Activated CD4-positive, alpha-beta T cell treated with anti-CD3 and anti-CD28 coated beads, Interleukin-2, amount 10 ng/mL, durations not matched to agents 24 days and 14 days (primary cell): ENCODE measurements at regions not wholly inside any gene's neighbourhood (a gene's known extent, or its start where the extent isn't known, plus 50 kb on each side); places are given as distances from the start of the nearest gene placed in this dataset.

Experiments used
- DNase-seq: peaks from one replicate; pipeline ENCODE4 v3.0.0; 2022
- H3K27ac Mint-ChIP-seq: one replicate; pipeline ENCODE4 v1.8.0; 2022; ENCODE audit warnings: mild to moderate bottlenecking, mixed read lengths
- H3K27me3 Mint-ChIP-seq: one replicate; pipeline ENCODE4 v1.8.0; 2022; ENCODE audit warnings: mixed read lengths
- H3K36me3 Mint-ChIP-seq: one replicate; pipeline ENCODE4 v1.8.0; 2022; ENCODE audit warnings: low read depth, mild to moderate bottlenecking, mixed read lengths
- H3K4me1 Mint-ChIP-seq: one replicate; pipeline ENCODE4 v1.8.0; 2021; ENCODE audit warnings: mixed read lengths
- H3K4me3 Mint-ChIP-seq: one replicate; pipeline ENCODE4 v1.8.0; 2022; ENCODE audit warnings: mild to moderate bottlenecking, moderate library complexity, mixed read lengths
- H3K9me3 Mint-ChIP-seq: one replicate; pipeline ENCODE4 v1.8.0; 2021; ENCODE audit warnings: mixed read lengths
- intact Hi-C: fragments of 100-400 bp; cut with micrococcal nuclease; formaldehyde crosslinking; loops from one replicate; pipeline ENCODE4 v1.15.1; 2023

DNA sequence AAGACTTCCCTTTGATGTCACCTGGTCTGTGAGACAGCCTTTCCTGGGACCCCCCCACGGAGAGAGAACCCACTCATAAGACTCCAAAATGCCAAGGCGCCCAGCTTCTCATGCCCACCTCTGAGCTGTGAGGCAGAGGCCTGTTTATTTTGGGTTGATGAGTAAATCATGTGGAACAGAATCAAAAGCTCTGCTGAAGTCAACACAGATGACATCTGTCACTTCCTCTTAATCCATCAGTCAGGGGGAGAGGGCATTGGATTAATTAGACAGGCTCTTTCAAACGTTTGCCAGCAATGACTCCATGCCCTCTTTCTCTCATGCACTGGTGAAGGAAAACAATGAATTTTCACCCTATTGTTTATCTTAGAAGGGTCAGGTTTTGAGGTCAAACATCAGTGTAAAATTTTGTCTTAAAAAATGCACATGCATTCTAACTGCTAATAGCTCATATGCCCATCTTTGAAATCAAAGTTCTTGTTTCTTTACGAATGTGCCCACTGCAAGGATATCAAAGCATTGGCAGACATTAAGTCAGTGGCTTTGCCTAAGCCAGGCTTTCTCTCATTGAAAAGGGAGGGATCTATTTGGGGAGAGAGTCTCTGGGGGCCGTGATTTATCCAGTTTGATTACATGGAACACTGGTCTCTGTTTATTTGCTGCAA lies 184.1 kb downstream of the ACKR3 start:
- no peak for DNase-seq
- Mint-ChIP-seq H3K9me3 (no peaks in the 10 kb centered on the region), H3K36me3 (no peaks in the 10 kb centered on the region), H3K27ac (no peak overlapping the region), H3K4me3 (no peak overlapping the region), H3K27me3 (no peaks in the 10 kb centered on the region), H3K4me1 (no peaks in the 10 kb centered on the region)
- intact Hi-C loops = no loop called here

DNA sequence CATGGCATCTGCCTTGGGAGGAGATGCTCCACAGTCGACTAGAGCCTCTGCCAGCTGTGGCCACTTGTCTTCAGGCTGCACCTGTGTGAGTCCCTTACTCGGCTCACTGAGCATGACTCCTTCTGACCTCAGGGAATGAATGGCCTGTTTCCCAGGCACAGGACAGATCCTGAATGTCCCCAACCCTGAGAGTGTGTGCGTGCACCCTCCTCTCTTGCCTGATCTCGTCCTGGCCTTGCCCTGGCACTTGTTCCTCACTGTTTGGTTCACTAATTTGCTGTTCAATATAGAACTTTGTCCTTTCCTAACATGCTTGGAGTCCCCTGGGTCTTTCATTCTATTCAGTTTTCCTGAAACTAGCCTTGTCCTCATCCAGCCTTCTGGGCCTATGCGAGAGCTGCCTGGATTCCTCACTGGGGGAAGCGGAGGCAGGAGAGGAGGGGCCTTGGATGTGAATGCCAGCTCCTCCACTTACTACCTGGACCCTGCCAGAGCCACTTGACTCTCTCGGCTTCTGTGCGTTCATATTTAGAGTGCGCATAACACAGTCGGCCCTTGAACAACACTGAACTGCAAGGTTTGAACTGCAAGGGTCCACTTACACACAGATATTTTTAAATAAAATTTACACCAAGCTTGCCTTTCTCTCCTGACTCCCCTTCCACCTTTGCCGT lies 184.8 kb downstream of the ACKR3 start:
- H3K27me3 Mint-ChIP-seq = no peaks in the 10 kb centered on the region
- no peak overlapping the region for H3K27ac Mint-ChIP-seq
- intact Hi-C loops = no loop called here
- no peak overlapping the region for H3K4me3 Mint-ChIP-seq
- H3K9me3 Mint-ChIP-seq = no peaks in the 10 kb centered on the region
- DNase-seq = no peak
- no peaks in the 10 kb centered on the region for H3K4me1 Mint-ChIP-seq
- H3K36me3 Mint-ChIP-seq = no peaks in the 10 kb centered on the region

DNA sequence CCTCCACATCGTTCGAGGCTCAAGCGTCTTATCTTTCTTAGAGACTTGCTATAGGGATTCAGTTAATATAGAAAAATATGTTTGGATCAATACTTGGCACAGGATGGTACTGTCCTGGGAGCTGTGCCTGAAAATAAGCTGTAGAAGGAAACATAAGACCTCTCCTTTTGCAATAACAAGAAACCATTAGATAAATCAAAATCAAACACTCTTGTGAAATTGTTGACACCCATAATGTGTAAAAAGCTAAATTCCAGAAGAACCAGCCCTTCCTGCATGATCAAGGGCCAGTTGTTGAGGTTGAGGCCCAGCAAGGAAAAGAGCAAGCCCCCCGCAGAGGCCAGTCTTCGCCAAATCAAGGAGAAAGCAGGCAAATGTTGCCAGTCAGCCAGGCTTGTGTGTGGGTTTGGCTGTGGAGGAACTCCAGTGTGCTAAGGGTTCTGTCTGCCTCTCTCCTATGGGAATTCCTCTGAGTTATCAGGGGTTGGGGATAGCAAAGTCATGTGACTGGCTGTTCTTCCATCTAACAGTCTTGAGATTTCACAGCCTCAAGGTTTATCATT lies 185.7 kb downstream of the ACKR3 start:
- no peaks in the 10 kb centered on the region for H3K4me1 Mint-ChIP-seq
- no peaks in the 10 kb centered on the region for H3K27me3 Mint-ChIP-seq
- no peaks in the 10 kb centered on the region for H3K36me3 Mint-ChIP-seq
- H3K9me3 Mint-ChIP-seq = no peaks in the 10 kb centered on the region
- intact Hi-C loops = no loop called here
- H3K4me3 Mint-ChIP-seq = no peak overlapping the region
- H3K27ac Mint-ChIP-seq = no peak overlapping the region
- no peak for DNase-seq

DNA sequence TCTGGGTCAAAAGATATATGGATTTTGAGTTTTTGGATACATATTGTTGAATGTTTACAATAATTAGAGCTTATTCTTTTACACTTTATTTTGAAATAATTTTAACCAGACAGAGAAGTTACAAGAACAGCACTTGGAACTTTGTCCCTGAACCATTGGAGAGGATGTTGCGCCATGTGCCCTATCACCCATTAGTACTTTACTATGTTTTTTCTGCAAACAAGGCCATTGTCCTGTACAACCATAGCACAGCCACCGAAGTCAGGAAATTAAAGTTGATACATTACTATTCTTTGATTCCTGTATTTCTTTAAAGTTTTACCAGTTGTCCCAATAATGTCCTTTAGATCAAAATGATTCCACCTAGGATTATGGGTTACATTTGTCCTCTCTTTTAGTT lies 188.8 kb downstream of the ACKR3 start:
- H3K27ac Mint-ChIP-seq = no peak overlapping the region
- DNase-seq = no peak
- H3K27me3 Mint-ChIP-seq = no peaks in the 10 kb centered on the region
- intact Hi-C loops = no loop called here
- H3K4me1 Mint-ChIP-seq = no peaks in the 10 kb centered on the region
- H3K36me3 Mint-ChIP-seq = no peaks in the 10 kb centered on the region
- H3K9me3 Mint-ChIP-seq = no peaks in the 10 kb centered on the region
- H3K4me3 Mint-ChIP-seq = no peak overlapping the region

DNA sequence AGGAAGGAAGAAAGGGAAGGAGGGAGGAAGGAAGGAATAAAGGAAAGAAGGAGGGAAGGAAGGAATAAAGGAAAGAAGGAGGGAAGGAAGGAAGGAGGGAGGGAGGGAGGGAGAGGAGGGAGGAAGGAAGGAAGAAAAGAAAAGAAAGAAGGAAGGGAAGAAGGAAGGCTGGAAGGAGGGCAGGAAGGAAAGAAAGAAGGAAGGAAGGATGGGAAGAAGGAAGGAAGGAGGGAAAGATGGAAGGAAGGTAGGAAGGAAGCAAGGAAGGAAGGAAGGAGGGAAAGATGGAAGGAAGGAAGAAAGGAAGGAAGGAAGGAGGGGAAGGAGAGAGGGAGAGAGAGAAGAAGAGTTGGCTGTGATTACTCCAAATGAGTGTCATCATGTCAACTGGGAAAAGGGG lies 190.6 kb downstream of the ACKR3 start:
- Mint-ChIP-seq H3K27ac (no peak overlapping the region), H3K27me3 (no peaks in the 10 kb centered on the region), H3K4me1 (no peaks in the 10 kb centered on the region), H3K4me3 (no peak overlapping the region), H3K36me3 (no peaks in the 10 kb centered on the region), H3K9me3 (no peaks in the 10 kb centered on the region)
- no peak for DNase-seq
- intact Hi-C loops = no loop called here

DNA sequence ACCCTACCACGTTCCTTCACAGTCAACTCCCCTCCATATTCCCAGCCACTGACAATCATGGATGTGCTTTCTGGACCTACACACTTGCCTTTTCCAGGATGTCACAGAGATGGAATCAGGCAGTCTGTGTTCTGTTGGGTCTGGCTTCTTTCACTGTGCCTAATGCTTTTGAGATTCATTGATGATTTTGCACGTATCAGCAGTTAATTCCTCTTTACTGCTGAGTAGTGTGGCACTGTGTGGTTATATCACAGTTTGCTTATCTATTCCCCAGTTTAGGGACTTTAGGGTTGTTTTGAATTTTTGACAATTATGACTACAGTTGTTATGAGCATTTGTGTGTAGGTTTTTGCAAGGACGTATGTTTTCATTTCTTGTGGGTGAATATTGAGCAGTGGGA lies 191.7 kb downstream of the ACKR3 start:
- Mint-ChIP-seq H3K4me1 (no peaks in the 10 kb centered on the region), H3K4me3 (no peak overlapping the region), H3K27me3 (no peaks in the 10 kb centered on the region), H3K9me3 (no peaks in the 10 kb centered on the region), H3K36me3 (no peaks in the 10 kb centered on the region), H3K27ac (no peak overlapping the region)
- no peak for DNase-seq
- intact Hi-C loops = no loop called here

DNA sequence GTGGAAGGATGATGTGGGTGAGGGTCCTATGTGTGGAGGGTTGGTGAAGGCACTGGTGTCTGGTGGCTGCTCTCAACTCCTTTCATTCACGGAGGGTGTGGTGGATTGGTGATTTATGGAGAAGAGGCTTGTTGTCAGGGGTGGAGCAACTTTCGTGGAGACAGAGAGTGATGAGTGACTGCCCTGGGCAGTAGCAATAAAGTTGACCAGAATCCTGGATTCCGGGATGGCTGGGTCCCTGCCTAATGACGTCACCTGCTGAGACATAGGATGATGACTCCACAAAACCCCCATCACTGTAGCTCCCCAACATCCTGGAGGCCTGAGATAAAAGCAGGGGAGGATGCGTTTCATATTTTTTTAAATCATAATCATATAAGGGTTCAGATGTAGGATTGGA lies 193.0 kb downstream of the ACKR3 start:
- H3K4me1 Mint-ChIP-seq = no peaks in the 10 kb centered on the region
- no peaks in the 10 kb centered on the region for H3K27me3 Mint-ChIP-seq
- H3K36me3 Mint-ChIP-seq = no peaks in the 10 kb centered on the region
- intact Hi-C loops = no loop called here
- no peaks in the 10 kb centered on the region for H3K9me3 Mint-ChIP-seq
- H3K27ac Mint-ChIP-seq = no peak overlapping the region
- no peak overlapping the region for H3K4me3 Mint-ChIP-seq
- no peak for DNase-seq

DNA sequence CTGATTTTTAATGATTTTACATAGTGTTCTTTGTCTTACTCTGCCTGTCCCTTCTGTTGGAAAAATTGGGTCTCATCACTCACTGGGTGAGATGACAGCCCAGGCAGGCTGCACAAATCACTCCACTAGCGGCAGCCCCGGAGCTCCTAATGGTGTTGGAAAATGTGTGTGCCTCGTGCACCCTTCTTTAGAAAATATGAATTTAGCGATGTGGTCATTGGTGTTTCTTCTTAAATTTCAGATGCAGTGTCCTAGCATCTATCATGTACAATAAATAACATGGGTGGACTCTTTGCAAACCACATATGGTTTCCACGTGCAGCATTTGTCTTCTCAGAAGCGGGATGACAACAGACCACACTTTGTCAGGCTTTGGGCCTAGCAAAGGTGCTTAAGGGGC lies 194.2 kb downstream of the ACKR3 start:
- no peaks in the 10 kb centered on the region for H3K36me3 Mint-ChIP-seq
- H3K27ac Mint-ChIP-seq = no peak overlapping the region
- no peak for DNase-seq
- intact Hi-C loops = no loop called here
- no peak overlapping the region for H3K4me3 Mint-ChIP-seq
- H3K27me3 Mint-ChIP-seq = no peaks in the 10 kb centered on the region
- no peaks in the 10 kb centered on the region for H3K4me1 Mint-ChIP-seq
- H3K9me3 Mint-ChIP-seq = no peaks in the 10 kb centered on the region

DNA sequence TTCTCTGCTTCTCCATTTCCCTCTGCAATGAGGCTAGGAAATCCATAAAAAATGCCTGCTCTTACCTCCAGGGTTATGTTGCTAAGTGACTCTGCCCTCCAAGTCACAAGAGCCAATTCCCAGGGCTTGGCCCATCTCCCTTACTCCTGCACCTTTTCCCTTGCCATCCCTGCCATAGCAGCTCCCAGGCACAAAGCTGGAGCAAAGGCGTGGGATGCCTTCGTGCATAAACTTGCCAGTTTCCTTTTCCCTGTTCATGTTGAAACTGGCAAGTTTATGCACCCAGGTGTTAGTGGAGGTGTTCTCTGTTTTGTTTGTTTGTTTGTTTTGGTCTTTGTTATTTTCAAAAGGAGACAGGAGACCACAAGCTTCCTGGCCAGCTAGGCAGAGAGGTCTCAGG lies 195.1 kb downstream of the ACKR3 start:
- Mint-ChIP-seq H3K27me3 (no peaks in the 10 kb centered on the region), H3K4me3 (no peak overlapping the region), H3K4me1 (no peaks in the 10 kb centered on the region), H3K36me3 (no peaks in the 10 kb centered on the region), H3K27ac (no peak overlapping the region), H3K9me3 (no peaks in the 10 kb centered on the region)
- no peak for DNase-seq
- intact Hi-C loops = no loop called here

DNA sequence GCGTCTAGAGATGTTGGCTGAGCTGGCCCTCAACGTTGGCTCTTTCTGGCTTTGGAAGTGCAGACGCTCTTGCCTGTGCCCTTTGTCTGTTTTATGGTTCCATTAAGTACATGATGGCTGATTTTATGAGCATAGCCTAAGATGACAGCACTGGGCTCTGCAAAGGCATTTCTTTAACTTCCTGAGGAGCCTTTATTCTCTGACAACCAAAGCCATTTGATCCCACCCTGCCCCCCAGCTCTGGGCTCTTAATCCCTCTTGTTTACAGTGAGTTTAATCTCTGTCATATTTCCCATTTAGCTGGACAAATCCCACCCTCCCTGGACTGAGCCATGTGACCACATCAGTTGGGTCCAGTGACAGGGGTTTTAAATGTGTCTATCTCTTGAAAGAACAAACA lies 195.9 kb downstream of the ACKR3 start:
- Mint-ChIP-seq H3K27me3 (no peaks in the 10 kb centered on the region), H3K36me3 (no peaks in the 10 kb centered on the region), H3K27ac (no peak overlapping the region), H3K4me1 (no peaks in the 10 kb centered on the region), H3K4me3 (no peak overlapping the region), H3K9me3 (no peaks in the 10 kb centered on the region)
- no peak for DNase-seq
- intact Hi-C loops = no loop called here

DNA sequence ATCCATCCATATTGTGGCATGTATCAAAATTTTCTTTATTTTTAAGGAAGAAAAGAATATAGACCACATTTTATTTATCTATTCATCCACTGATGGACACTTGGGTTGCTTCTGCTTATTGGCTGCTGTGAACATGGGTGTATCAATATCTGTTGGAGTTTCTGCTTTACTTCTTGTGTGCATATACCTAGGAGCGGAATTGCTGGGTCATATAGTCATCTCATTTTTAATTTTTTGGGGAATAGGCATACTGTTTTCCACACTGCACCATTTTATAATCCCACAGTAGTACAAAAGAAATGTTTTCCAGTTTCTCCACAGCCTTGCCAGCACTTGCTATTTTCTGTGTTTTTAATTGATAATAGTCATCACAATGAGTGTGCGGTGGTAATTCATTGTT lies 197.2 kb downstream of the ACKR3 start:
- intact Hi-C loops = no loop called here
- H3K4me3 Mint-ChIP-seq = no peak overlapping the region
- DNase-seq = no peak
- no peaks in the 10 kb centered on the region for H3K9me3 Mint-ChIP-seq
- no peaks in the 10 kb centered on the region for H3K4me1 Mint-ChIP-seq
- no peak overlapping the region for H3K27ac Mint-ChIP-seq
- no peaks in the 10 kb centered on the region for H3K36me3 Mint-ChIP-seq
- H3K27me3 Mint-ChIP-seq = no peaks in the 10 kb centered on the region

DNA sequence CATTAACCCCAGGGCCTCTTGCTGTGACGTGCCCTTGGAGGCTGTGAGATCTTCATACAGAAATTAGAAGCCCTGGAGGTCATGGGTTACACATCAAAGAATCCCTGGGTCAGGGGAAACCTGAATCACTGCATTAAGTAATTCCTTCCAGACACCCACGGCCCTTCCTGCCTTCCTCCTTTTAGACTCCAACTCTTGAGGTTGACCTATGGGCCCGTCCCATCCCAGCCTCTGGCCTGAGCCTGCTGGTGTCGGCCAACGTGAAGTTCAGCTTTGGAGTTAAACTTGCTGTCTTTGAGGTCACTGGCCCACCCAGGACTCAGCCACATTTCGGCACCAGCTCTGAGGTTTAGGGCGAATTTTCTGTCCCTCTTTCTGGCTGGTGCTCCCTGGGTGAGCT lies 198.3 kb downstream of the ACKR3 start:
- no peaks in the 10 kb centered on the region for H3K9me3 Mint-ChIP-seq
- H3K27ac Mint-ChIP-seq = no peak overlapping the region
- H3K27me3 Mint-ChIP-seq = no peaks in the 10 kb centered on the region
- no peaks in the 10 kb centered on the region for H3K36me3 Mint-ChIP-seq
- no peaks in the 10 kb centered on the region for H3K4me1 Mint-ChIP-seq
- DNase-seq = no peak
- no peak overlapping the region for H3K4me3 Mint-ChIP-seq
- intact Hi-C loops = no loop called here

DNA sequence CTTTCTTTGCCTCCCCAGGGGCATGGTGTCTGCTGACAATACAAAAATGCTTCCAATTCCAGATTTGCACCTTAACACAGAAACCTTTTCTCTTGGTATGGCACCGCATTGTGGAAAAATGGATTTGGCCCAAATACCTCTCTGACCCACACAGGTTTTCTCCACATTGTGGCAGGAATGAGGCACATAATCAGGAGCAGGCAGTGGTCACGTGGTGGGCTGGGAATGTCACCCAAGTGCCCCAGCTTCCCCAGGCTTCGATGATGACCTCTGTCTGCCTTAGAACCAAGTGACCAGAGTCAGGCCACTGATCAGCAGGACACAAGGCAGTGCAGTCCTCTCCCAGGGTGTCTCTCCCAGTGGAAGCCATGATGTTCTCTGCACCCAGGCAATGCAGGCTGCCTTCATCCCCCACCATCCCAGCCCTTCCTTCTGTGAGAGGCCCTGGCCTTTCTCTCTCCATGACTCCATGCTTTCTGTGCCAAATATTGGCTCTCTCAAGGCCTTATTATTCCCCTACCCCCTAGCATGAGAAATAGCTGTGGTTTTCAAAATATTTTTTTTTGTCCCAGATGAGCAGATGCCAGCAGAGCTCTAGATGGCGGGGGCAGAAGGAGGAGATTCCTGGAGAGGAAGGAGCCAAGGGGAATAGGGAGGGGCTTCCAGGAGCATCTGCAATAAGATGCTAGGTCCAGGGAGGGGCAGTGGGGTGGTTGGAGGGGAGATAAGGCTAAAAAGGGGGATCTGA lies 198.9 kb downstream of the ACKR3 start:
- H3K27ac Mint-ChIP-seq = no peak overlapping the region
- intact Hi-C loops = no loop called here
- DNase-seq = no peak
- no peaks in the 10 kb centered on the region for H3K4me1 Mint-ChIP-seq
- H3K27me3 Mint-ChIP-seq = no peaks in the 10 kb centered on the region
- H3K9me3 Mint-ChIP-seq = no peaks in the 10 kb centered on the region
- no peak overlapping the region for H3K4me3 Mint-ChIP-seq
- H3K36me3 Mint-ChIP-seq = no peaks in the 10 kb centered on the region

DNA sequence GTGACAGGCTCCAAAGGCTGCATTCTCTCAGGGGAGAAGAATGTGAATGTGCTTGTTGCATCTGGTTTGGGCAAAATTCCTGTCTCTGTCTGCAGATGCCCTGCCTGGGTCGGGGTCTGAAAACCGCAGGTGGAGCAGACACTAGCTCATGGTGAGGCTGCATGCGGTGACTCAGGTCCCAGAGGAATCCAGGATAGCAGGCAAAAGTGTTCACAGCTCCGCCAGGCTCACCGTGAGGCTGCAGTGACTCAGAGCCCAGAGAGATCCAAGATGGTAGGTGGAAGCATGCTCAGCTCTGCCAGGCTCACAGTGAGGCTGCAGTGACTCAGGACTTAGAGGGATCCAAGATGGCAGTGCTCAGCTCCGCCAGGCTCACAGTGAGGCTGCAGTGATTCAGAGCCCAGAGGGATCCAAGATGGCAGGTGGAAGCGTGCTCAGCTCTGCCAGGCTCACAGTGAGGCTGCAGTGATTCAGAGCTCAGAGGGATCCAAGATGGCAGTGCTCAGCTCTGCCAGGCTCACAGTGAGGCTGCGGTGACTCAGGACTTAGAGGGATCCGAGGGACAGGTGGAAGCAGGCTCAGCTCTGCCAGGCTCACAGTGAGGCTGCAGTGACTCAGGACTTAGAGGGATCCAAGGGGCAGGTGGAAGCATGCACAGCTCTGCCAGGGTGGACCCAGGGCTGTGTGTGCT lies 200.5 kb downstream of the ACKR3 start:
- no peaks in the 10 kb centered on the region for H3K4me1 Mint-ChIP-seq
- H3K27ac Mint-ChIP-seq = no peak overlapping the region
- DNase-seq = no peak
- no peaks in the 10 kb centered on the region for H3K27me3 Mint-ChIP-seq
- no peak overlapping the region for H3K4me3 Mint-ChIP-seq
- no peaks in the 10 kb centered on the region for H3K36me3 Mint-ChIP-seq
- H3K9me3 Mint-ChIP-seq = no peaks in the 10 kb centered on the region
- intact Hi-C loops = no loop called here
